ENCODE measurements at regions not wholly inside any gene's neighbourhood (a gene's known extent, or its start where the extent isn't known, plus 50 kb on each side); places are given as distances from the start of the nearest gene placed in this dataset.
"Not testable (repeated sequence)": the region's sequence is repeated elsewhere in the genome, so short reads cannot be mapped to it uniquely, and the experiment has no call there.

GRCh38 chr1:66452982-66453381, 81.0 kb upstream of the SGIP1 start:
- H3K4me3 ChIP-seq, result no peak overlapping the region
- H3K27ac ChIP-seq, result no peak overlapping the region

DNA sequence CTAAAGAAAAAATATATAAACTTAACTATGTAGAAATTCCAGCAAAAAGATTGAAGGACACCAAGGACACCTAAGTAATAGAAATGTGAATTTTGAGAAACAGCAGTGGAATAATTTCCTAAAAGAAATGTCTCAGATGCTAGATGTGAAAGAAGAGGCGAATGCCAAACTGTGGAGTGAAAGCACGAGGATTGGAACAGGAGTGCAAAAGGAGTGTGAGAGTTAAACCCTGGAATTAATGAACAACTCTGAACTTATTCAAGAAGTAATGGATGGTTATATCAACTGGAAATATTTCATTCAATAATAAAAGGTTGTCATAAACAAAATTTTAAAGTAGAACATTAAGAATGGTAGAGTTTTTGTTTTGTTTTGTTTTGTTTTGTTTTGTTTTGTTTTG, 78.5 kb upstream of the SGIP1 start:
- H3K27ac ChIP-seq, result no peak overlapping the region
- H3K4me3 ChIP-seq, result no peak overlapping the region

- H3K27ac ChIP-seq, result no peak overlapping the region
- no peak overlapping the region for H3K4me3 ChIP-seq
Observed at GRCh38 chr1:66460776-66461175, 73.2 kb upstream of the SGIP1 start.

- Histone ChIP-seq H3K27ac (no peak overlapping the region), H3K4me3 (no peak overlapping the region)
Observed at GRCh38 chr1:66462313-66462712, 71.6 kb upstream of the SGIP1 start.

- peak overlapping the region in 5 of 21 experiments; percentile 2 to 84 (median 56) for H3K27ac ChIP-seq
- H3K4me3 ChIP-seq, result no peak overlapping the region
Observed at GRCh38 chr1:66464351-66464750, 69.6 kb upstream of the SGIP1 start.

- peak overlapping the region in 5 of 21 experiments; percentile 11 to 84 (median 56) for H3K27ac ChIP-seq
- no peak overlapping the region for H3K4me3 ChIP-seq
Observed at GRCh38 chr1:66464802-66465201, 69.2 kb upstream of the SGIP1 start.

DNA sequence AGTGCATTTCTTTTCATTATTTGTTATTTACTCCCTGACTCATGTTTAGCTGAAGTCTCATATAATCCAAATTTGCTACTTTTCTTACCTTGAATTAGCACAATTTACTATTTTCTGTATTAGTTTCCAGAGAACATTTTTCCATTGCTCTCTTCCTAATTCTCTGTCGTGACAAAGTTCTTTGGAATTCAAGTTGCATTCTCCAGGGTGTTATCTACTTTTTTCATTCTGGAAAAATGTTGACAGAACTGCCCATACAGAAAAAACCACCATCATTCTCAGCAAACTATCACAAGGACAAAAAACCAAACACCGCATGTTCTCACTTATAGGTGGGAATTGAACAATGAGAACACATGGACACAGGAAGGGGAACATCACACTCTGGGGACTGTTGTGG, 67.3 kb upstream of the SGIP1 start:
- H3K4me3 ChIP-seq, result not testable (repeated sequence)
- peak overlapping the region in 1 of 21 experiments; percentile 66 for H3K27ac ChIP-seq

GRCh38 chr1:66468722-66469121, 65.2 kb upstream of the SGIP1 start:
- peak overlapping the region in 1 of 21 experiments; percentile 33 for H3K27ac ChIP-seq

GRCh38 chr1:66475940-66476339, 58.0 kb upstream of the SGIP1 start:
- Histone ChIP-seq H3K4me3 (no peak overlapping the region), H3K27ac (no peak overlapping the region)

More at GRCh38 chr1:66468722-66469121, 65.2 kb upstream of the SGIP1 start:
- H3K4me3 ChIP-seq, result no peak overlapping the region

- H3K27ac ChIP-seq, result no peak overlapping the region
- H3K4me3 ChIP-seq, result no peak overlapping the region
Observed at GRCh38 chr1:66476774-66477173, 57.2 kb upstream of the SGIP1 start.

GRCh38 chr1:66478116-66478515, 55.8 kb upstream of the SGIP1 start:
- Histone ChIP-seq H3K4me3 (no peak overlapping the region), H3K27ac (peak overlapping the region in 3 of 21 experiments; percentile 4 to 50 (median 36))

DNA sequence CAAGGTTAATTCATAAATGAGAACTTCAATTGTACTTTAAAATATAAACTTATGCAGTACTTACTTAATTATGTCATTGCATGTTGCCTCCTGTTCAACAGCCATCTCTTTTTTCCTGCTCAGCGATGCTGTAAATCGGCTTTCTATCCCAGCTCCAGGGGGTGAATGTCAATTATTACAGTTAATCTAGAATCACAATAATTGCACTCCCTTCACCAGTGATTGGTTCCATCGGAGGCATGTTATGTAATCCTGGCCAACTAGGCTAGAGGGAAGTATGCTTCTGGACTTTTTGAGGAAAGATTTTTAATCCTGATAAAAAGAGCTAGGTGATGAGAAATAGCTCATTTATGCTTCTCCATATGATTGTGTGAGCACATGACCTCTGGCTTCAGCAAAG, 53.8 kb upstream of the SGIP1 start:
- no peak overlapping the region for H3K4me3 ChIP-seq
- H3K27ac ChIP-seq, result no peak overlapping the region

DNA sequence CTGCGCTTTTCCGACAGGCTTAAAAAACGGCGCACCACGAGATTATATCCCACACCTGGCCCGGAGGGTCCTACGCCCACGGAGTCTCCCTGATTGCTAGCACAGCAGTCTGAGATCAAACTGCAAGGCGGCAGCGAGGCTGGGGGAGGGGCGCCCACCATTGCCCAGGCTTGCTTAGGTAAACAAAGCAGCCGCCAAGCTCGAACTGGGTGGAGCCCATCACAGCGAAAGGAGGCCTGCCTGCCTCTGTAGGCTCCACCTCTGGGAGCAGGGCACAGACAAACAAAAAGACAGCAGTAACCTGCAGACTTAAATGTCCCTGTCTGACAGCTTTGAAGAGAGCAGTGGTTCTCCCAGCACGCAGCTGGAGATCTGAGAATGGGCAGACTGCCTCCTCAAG, 52.7 kb upstream of the SGIP1 start:
- H3K4me3 ChIP-seq, H3K27ac ChIP-seq: not testable (repeated sequence)

Data from skin epidermis (tissue), 12 donors.